BLaER1 treated with 17β-estradiol and CSF1 and Interleukin-3, amounts not matched to agents 10 nM and 100 nM (cell line): ENCODE measurements at regions not wholly inside any gene's neighbourhood (a gene's known extent, or its start where the extent isn't known, plus 50 kb on each side); places are given as distances from the start of the nearest gene placed in this dataset.

ENCODE experiments used
- H3K27ac ChIP-seq, 11 experiments: shearing (Covaris generic); formaldehyde crosslinking; 2 replicates each; pipeline ENCODE4 v1.8.1; 2022
- H3K27me3 ChIP-seq, 11 experiments: shearing (Covaris generic); formaldehyde crosslinking; 2 replicates each; pipeline ENCODE4 v1.8.1; 2022
- H3K36me3 ChIP-seq, 11 experiments: shearing (Covaris generic); formaldehyde crosslinking; 2 replicates each; pipeline ENCODE4 v1.8.1; 2022
- H3K4me1 ChIP-seq, 10 experiments: shearing (Covaris generic); formaldehyde crosslinking; 2 replicates each; pipeline ENCODE4 v1.8.1; 2022
- H3K4me2 ChIP-seq, 11 experiments: shearing (Covaris generic); formaldehyde crosslinking; 2 replicates each; pipeline ENCODE4 v1.8.1; 2022
- H3K4me3 ChIP-seq, 10 experiments: shearing (Covaris generic); formaldehyde crosslinking; 2 replicates each; pipeline ENCODE4 v1.8.1; 2022
- H3K9ac ChIP-seq, 11 experiments: shearing (Covaris generic); formaldehyde crosslinking; 2 replicates each; pipeline ENCODE4 v1.8.1; 2022
- H3K9me3 ChIP-seq, 11 experiments: shearing (Covaris generic); formaldehyde crosslinking; replicated peaks in 1 of 11; 2 replicates each; pipeline ENCODE4 v1.8.1; 2022
- H4K20me1 ChIP-seq, 11 experiments: shearing (Covaris generic); formaldehyde crosslinking; 2 replicates each; pipeline ENCODE4 v1.8.1; 2022
- Cebpa-rat ChIP-seq, 11 experiments: shearing (Covaris generic); IDR thresholded peaks; 2 replicates each; pipeline ENCODE4 v1.8.1; 2022

- no peaks in the 10 kb centered on the region for H4K20me1 ChIP-seq
- no peak overlapping the region for H3K9ac ChIP-seq
- H3K4me1 ChIP-seq: peaks cover 0 to 18% (median 12%) of the 10 kb centered on the region in 10 experiments; a peak in 13 of 20 replicates
- H3K4me3 ChIP-seq: no peak overlapping the region
- H3K36me3 ChIP-seq: no peaks in the 10 kb centered on the region
- no peaks in the 10 kb centered on the region for H3K9me3 ChIP-seq
- no peak overlapping the region for H3K27ac ChIP-seq
- no peaks in the 10 kb centered on the region for H3K27me3 ChIP-seq
- no peak for TF ChIP-seq Cebpa-rat (IDR thresholded peaks at IDR 0.05)
- H3K4me2 ChIP-seq: no peak overlapping the region
Observed at GRCh38 chr10:128498746-128499145, 372.5 kb upstream of the MKI67 start.

GRCh38 chr10:128499486-128499885 is 373.3 kb upstream of the MKI67 start:
- TF ChIP-seq Cebpa-rat (IDR thresholded peaks at IDR 0.05): no peak
- no peak overlapping the region for H3K9ac ChIP-seq
- no peak overlapping the region for H3K4me3 ChIP-seq

GRCh38 chr10:128499956-128500355 is 373.7 kb upstream of the MKI67 start:
- Histone ChIP-seq H3K9ac (no peak overlapping the region), H3K4me1 (peaks cover 0 to 18% (median 12%) of the 10 kb centered on the region in 10 experiments; a peak in 13 of 20 replicates)

More at GRCh38 chr10:128499486-128499885, 373.3 kb upstream of the MKI67 start:
- no peaks in the 10 kb centered on the region for H3K36me3 ChIP-seq
- H3K27ac ChIP-seq: no peak overlapping the region
- H4K20me1 ChIP-seq: no peaks in the 10 kb centered on the region
- H3K27me3 ChIP-seq: no peaks in the 10 kb centered on the region
- peaks cover 0 to 18% (median 12%) of the 10 kb centered on the region in 10 experiments; a peak in 13 of 20 replicates for H3K4me1 ChIP-seq
- no peaks in the 10 kb centered on the region for H3K9me3 ChIP-seq
- no peak overlapping the region for H3K4me2 ChIP-seq

GRCh38 chr10:128500642-128501041 is 374.4 kb upstream of the MKI67 start:
- H3K27me3 ChIP-seq: no peaks in the 10 kb centered on the region
- no peaks in the 10 kb centered on the region for H3K9me3 ChIP-seq
- no peak overlapping the region for H3K27ac ChIP-seq
- H3K4me1 ChIP-seq: peaks cover 0 to 13% (median 7%) of the 10 kb centered on the region in 10 experiments; a peak in 13 of 20 replicates
- no peak for TF ChIP-seq Cebpa-rat (IDR thresholded peaks at IDR 0.05)
- no peak overlapping the region for H3K4me3 ChIP-seq
- H4K20me1 ChIP-seq: no peaks in the 10 kb centered on the region
- no peak overlapping the region for H3K9ac ChIP-seq
- H3K4me2 ChIP-seq: no peak overlapping the region
- no peaks in the 10 kb centered on the region for H3K36me3 ChIP-seq

More at GRCh38 chr10:128499956-128500355, 373.7 kb upstream of the MKI67 start:
- no peak for TF ChIP-seq Cebpa-rat (IDR thresholded peaks at IDR 0.05)
- H3K4me2 ChIP-seq: no peak overlapping the region
- no peaks in the 10 kb centered on the region for H3K36me3 ChIP-seq
- no peak overlapping the region for H3K27ac ChIP-seq
- no peaks in the 10 kb centered on the region for H3K27me3 ChIP-seq
- no peak overlapping the region for H3K4me3 ChIP-seq
- no peaks in the 10 kb centered on the region for H3K9me3 ChIP-seq
- no peaks in the 10 kb centered on the region for H4K20me1 ChIP-seq

GRCh38 chr10:128505346-128505745 is 379.1 kb upstream of the MKI67 start:
- Histone ChIP-seq H3K4me1 (peaks cover 0 to 5% (median 0%) of the 10 kb centered on the region in 10 experiments; a peak in 1 of 20 replicates), H3K9me3 (peaks cover 10 to 18% (median 14%) of the 10 kb centered on the region in 11 experiments; a peak in 18 of 22 replicates), H4K20me1 (no peaks in the 10 kb centered on the region), H3K27me3 (no peaks in the 10 kb centered on the region), H3K9ac (no peak overlapping the region), H3K4me3 (no peak overlapping the region), H3K27ac (no peak overlapping the region), H3K4me2 (no peak overlapping the region), H3K36me3 (no peaks in the 10 kb centered on the region)
- TF ChIP-seq Cebpa-rat (IDR thresholded peaks at IDR 0.05): no peak

GRCh38 chr10:128506423-128506822 is 380.2 kb upstream of the MKI67 start:
- no peak overlapping the region for H3K4me2 ChIP-seq
- no peaks in the 10 kb centered on the region for H3K27me3 ChIP-seq
- no peak overlapping the region for H3K27ac ChIP-seq
- no peak for TF ChIP-seq Cebpa-rat (IDR thresholded peaks at IDR 0.05)
- H3K4me3 ChIP-seq: no peak overlapping the region
- peaks cover 0 to 5% (median 0%) of the 10 kb centered on the region in 10 experiments; a peak in 1 of 20 replicates for H3K4me1 ChIP-seq
- peaks cover 10 to 18% (median 14%) of the 10 kb centered on the region in 11 experiments; a peak in 18 of 22 replicates for H3K9me3 ChIP-seq
- H3K9ac ChIP-seq: no peak overlapping the region
- no peaks in the 10 kb centered on the region for H3K36me3 ChIP-seq
- no peaks in the 10 kb centered on the region for H4K20me1 ChIP-seq

- H3K4me3 ChIP-seq: no peak overlapping the region
- peaks cover 0 to 5% (median 0%) of the 10 kb centered on the region in 10 experiments; a peak in 1 of 20 replicates for H3K4me1 ChIP-seq
- no peak for TF ChIP-seq Cebpa-rat (IDR thresholded peaks at IDR 0.05)
- H3K36me3 ChIP-seq: no peaks in the 10 kb centered on the region
- H3K4me2 ChIP-seq: no peak overlapping the region; a peak in 2 of 22 replicates
- H3K27ac ChIP-seq: no peak overlapping the region
- H3K9ac ChIP-seq: no peak overlapping the region
- H3K27me3 ChIP-seq: no peaks in the 10 kb centered on the region
- H3K9me3 ChIP-seq: peaks cover 10 to 18% (median 14%) of the 10 kb centered on the region in 11 experiments; a peak in 18 of 22 replicates
- H4K20me1 ChIP-seq: no peaks in the 10 kb centered on the region
Observed at GRCh38 chr10:128507066-128507465, 380.8 kb upstream of the MKI67 start.

- Histone ChIP-seq H3K27ac (no peak overlapping the region), H3K27me3 (no peaks in the 10 kb centered on the region), H3K9me3 (peaks cover 10 to 24% (median 14%) of the 10 kb centered on the region in 11 experiments; a peak in 18 of 22 replicates), H3K4me3 (no peak overlapping the region), H3K9ac (no peak overlapping the region), H4K20me1 (no peaks in the 10 kb centered on the region), H3K4me1 (peaks cover 0 to 5% (median 0%) of the 10 kb centered on the region in 10 experiments; a peak in 1 of 20 replicates), H3K4me2 (no peak overlapping the region), H3K36me3 (no peaks in the 10 kb centered on the region)
- TF ChIP-seq Cebpa-rat (IDR thresholded peaks at IDR 0.05): no peak
Observed at GRCh38 chr10:128511284-128511683, 385.1 kb upstream of the MKI67 start.

- no peak overlapping the region for H3K4me2 ChIP-seq
- H3K36me3 ChIP-seq: no peaks in the 10 kb centered on the region
- H3K27me3 ChIP-seq: no peaks in the 10 kb centered on the region
- no peaks in the 10 kb centered on the region for H3K4me1 ChIP-seq
- H3K9ac ChIP-seq: no peak overlapping the region
- peaks cover 10 to 24% (median 13%) of the 10 kb centered on the region in 11 experiments; a peak in 18 of 22 replicates for H3K9me3 ChIP-seq
- no peak for TF ChIP-seq Cebpa-rat (IDR thresholded peaks at IDR 0.05)
- H3K27ac ChIP-seq: no peak overlapping the region
- H3K4me3 ChIP-seq: no peak overlapping the region
- H4K20me1 ChIP-seq: no peaks in the 10 kb centered on the region
Observed at GRCh38 chr10:128512767-128513166, 386.5 kb upstream of the MKI67 start.

GRCh38 chr10:128514536-128514935 is 388.3 kb upstream of the MKI67 start:
- peaks cover 0 to 8% (median 0%) of the 10 kb centered on the region in 11 experiments; a peak in 1 of 22 replicates for H3K9me3 ChIP-seq
- H3K27me3 ChIP-seq: no peaks in the 10 kb centered on the region
- no peak for TF ChIP-seq Cebpa-rat (IDR thresholded peaks at IDR 0.05)
- no peaks in the 10 kb centered on the region for H4K20me1 ChIP-seq
- H3K9ac ChIP-seq: no peak overlapping the region
- no peak overlapping the region for H3K4me3 ChIP-seq
- no peak overlapping the region for H3K27ac ChIP-seq
- H3K36me3 ChIP-seq: no peaks in the 10 kb centered on the region
- no peaks in the 10 kb centered on the region for H3K4me1 ChIP-seq
- no peak overlapping the region for H3K4me2 ChIP-seq
